Activated T-cell treated with anti-CD3 and anti-CD28 coated beads, Interleukin-2, amount 50 U/mL, for 24 hours (primary cell): ENCODE measurements at regions not wholly inside any gene's neighbourhood (a gene's known extent, or its start where the extent isn't known, plus 50 kb on each side); places are given as distances from the start of the nearest gene placed in this dataset.

ENCODE experiments used
- DNase-seq: peaks from one replicate; pipeline ENCODE4 v3.0.0-alpha.2; 2020
- H3K27ac Mint-ChIP-seq: 2 replicates; pipeline ENCODE4 v1.8.0; 2020; ENCODE audit warnings: mild to moderate bottlenecking, mixed read lengths
- H3K27me3 Mint-ChIP-seq: 2 replicates; pipeline ENCODE4 v1.8.0; 2020; ENCODE audit warnings: mixed read lengths
- H3K36me3 Mint-ChIP-seq: 2 replicates; pipeline ENCODE4 v1.8.0; 2020; ENCODE audit warnings: low read depth, mixed read lengths
- H3K4me1 Mint-ChIP-seq: 2 replicates; pipeline ENCODE4 v1.8.0; 2020; ENCODE audit warnings: low read depth, mixed read lengths
- H3K4me3 Mint-ChIP-seq: 2 replicates; pipeline ENCODE4 v1.8.0; 2020; ENCODE audit warnings: mild to moderate bottlenecking, moderate library complexity, mixed read lengths
- H3K9me3 Mint-ChIP-seq: 2 replicates; pipeline ENCODE4 v1.8.0; 2020; ENCODE audit warnings: mixed read lengths

- no peak overlapping the region for H3K4me3 Mint-ChIP-seq
- H3K4me1 Mint-ChIP-seq, result peaks cover 7% of the 10 kb centered on the region
- no peak for DNase-seq
These were observed 229.2 kb downstream of the PTTG2 start for GRCh38 chr4:38189445-38189844.

GRCh38 chr4:38190717-38191178 lies 230.6 kb downstream of the PTTG2 start:
- no peak overlapping the region for H3K27ac Mint-ChIP-seq
- DNase-seq, result no peak
- H3K4me3 Mint-ChIP-seq, result no peak overlapping the region
- H3K27me3 Mint-ChIP-seq, result peaks cover 5% of the 10 kb centered on the region
- H3K4me1 Mint-ChIP-seq, result peaks cover 7% of the 10 kb centered on the region
- no peaks in the 10 kb centered on the region for H3K9me3 Mint-ChIP-seq
- no peaks in the 10 kb centered on the region for H3K36me3 Mint-ChIP-seq

More at GRCh38 chr4:38189445-38189844, 229.2 kb downstream of the PTTG2 start:
- Mint-ChIP-seq H3K9me3 (no peaks in the 10 kb centered on the region), H3K27ac (no peak overlapping the region), H3K27me3 (peaks cover 5% of the 10 kb centered on the region), H3K36me3 (no peaks in the 10 kb centered on the region)

GRCh38 chr4:38192516-38192915 lies 232.3 kb downstream of the PTTG2 start:
- no peaks in the 10 kb centered on the region for H3K36me3 Mint-ChIP-seq
- H3K4me3 Mint-ChIP-seq, result no peak overlapping the region
- H3K9me3 Mint-ChIP-seq, result no peaks in the 10 kb centered on the region
- peaks cover 6% of the 10 kb centered on the region for H3K27me3 Mint-ChIP-seq
- peaks cover 7% of the 10 kb centered on the region for H3K4me1 Mint-ChIP-seq
- H3K27ac Mint-ChIP-seq, result no peak overlapping the region
- DNase-seq, result no peak

- no peak for DNase-seq
- peaks cover 7% of the 10 kb centered on the region for H3K4me1 Mint-ChIP-seq
- no peak overlapping the region for H3K27ac Mint-ChIP-seq
- no peaks in the 10 kb centered on the region for H3K36me3 Mint-ChIP-seq
- H3K9me3 Mint-ChIP-seq, result no peaks in the 10 kb centered on the region
- H3K27me3 Mint-ChIP-seq, result peaks cover 6% of the 10 kb centered on the region
- no peak overlapping the region for H3K4me3 Mint-ChIP-seq
These were observed 233.2 kb downstream of the PTTG2 start for GRCh38 chr4:38193236-38193863.

GRCh38 chr4:38194047-38194602 lies 233.9 kb downstream of the PTTG2 start:
- H3K36me3 Mint-ChIP-seq, result no peaks in the 10 kb centered on the region
- peaks cover 6% of the 10 kb centered on the region for H3K27me3 Mint-ChIP-seq
- no peak for DNase-seq
- no peaks in the 10 kb centered on the region for H3K9me3 Mint-ChIP-seq
- H3K4me1 Mint-ChIP-seq, result peaks cover 5% of the 10 kb centered on the region
- H3K4me3 Mint-ChIP-seq, result no peak overlapping the region
- no peak overlapping the region for H3K27ac Mint-ChIP-seq

GRCh38 chr4:38195486-38195885 lies 235.3 kb downstream of the PTTG2 start:
- H3K36me3 Mint-ChIP-seq, result no peaks in the 10 kb centered on the region
- no peaks in the 10 kb centered on the region for H3K9me3 Mint-ChIP-seq
- H3K27ac Mint-ChIP-seq, result no peak overlapping the region
- H3K27me3 Mint-ChIP-seq, result peaks cover 6% of the 10 kb centered on the region
- H3K4me3 Mint-ChIP-seq, result no peak overlapping the region
- DNase-seq, result no peak
- H3K4me1 Mint-ChIP-seq, result no peaks in the 10 kb centered on the region

- peaks cover 6% of the 10 kb centered on the region for H3K27me3 Mint-ChIP-seq
- H3K27ac Mint-ChIP-seq, result no peak overlapping the region
- H3K36me3 Mint-ChIP-seq, result no peaks in the 10 kb centered on the region
- no peak for DNase-seq
- no peak overlapping the region for H3K4me3 Mint-ChIP-seq
- no peaks in the 10 kb centered on the region for H3K4me1 Mint-ChIP-seq
- no peaks in the 10 kb centered on the region for H3K9me3 Mint-ChIP-seq
These were observed 235.7 kb downstream of the PTTG2 start for GRCh38 chr4:38195911-38196310.

- no peaks in the 10 kb centered on the region for H3K9me3 Mint-ChIP-seq
- no peaks in the 10 kb centered on the region for H3K27me3 Mint-ChIP-seq
- H3K4me3 Mint-ChIP-seq, result no peak overlapping the region
- no peaks in the 10 kb centered on the region for H3K4me1 Mint-ChIP-seq
- no peak for DNase-seq
- H3K27ac Mint-ChIP-seq, result no peak overlapping the region
- H3K36me3 Mint-ChIP-seq, result no peaks in the 10 kb centered on the region
These were observed 242.0 kb downstream of the PTTG2 start for GRCh38 chr4:38202242-38202641.

GRCh38 chr4:38203609-38204008 lies 243.4 kb downstream of the PTTG2 start:
- H3K36me3 Mint-ChIP-seq, result no peaks in the 10 kb centered on the region
- no peak for DNase-seq

GRCh38 chr4:38204339-38205035 lies 244.3 kb downstream of the PTTG2 start:
- Mint-ChIP-seq H3K27ac (no peak overlapping the region), H3K27me3 (no peaks in the 10 kb centered on the region)

More at GRCh38 chr4:38203609-38204008, 243.4 kb downstream of the PTTG2 start:
- no peaks in the 10 kb centered on the region for H3K4me1 Mint-ChIP-seq
- H3K9me3 Mint-ChIP-seq, result no peaks in the 10 kb centered on the region
- H3K27me3 Mint-ChIP-seq, result no peaks in the 10 kb centered on the region
- H3K27ac Mint-ChIP-seq, result no peak overlapping the region
- no peak overlapping the region for H3K4me3 Mint-ChIP-seq

GRCh38 chr4:38205261-38205660 lies 245.1 kb downstream of the PTTG2 start:
- Mint-ChIP-seq H3K27me3 (no peaks in the 10 kb centered on the region), H3K9me3 (no peaks in the 10 kb centered on the region), H3K4me1 (no peaks in the 10 kb centered on the region), H3K27ac (no peak overlapping the region), H3K4me3 (no peak overlapping the region), H3K36me3 (no peaks in the 10 kb centered on the region)
- DNase-seq, result no peak

More at GRCh38 chr4:38204339-38205035, 244.3 kb downstream of the PTTG2 start:
- H3K36me3 Mint-ChIP-seq, result no peaks in the 10 kb centered on the region
- H3K4me1 Mint-ChIP-seq, result no peaks in the 10 kb centered on the region
- no peak for DNase-seq
- H3K9me3 Mint-ChIP-seq, result no peaks in the 10 kb centered on the region
- no peak overlapping the region for H3K4me3 Mint-ChIP-seq

- H3K9me3 Mint-ChIP-seq, result no peaks in the 10 kb centered on the region
- no peak overlapping the region for H3K27ac Mint-ChIP-seq
- H3K4me1 Mint-ChIP-seq, result no peaks in the 10 kb centered on the region
- DNase-seq, result no peak
- H3K27me3 Mint-ChIP-seq, result no peaks in the 10 kb centered on the region
- H3K36me3 Mint-ChIP-seq, result no peaks in the 10 kb centered on the region
- no peak overlapping the region for H3K4me3 Mint-ChIP-seq
These were observed 246.9 kb downstream of the PTTG2 start for GRCh38 chr4:38207110-38207457.

GRCh38 chr4:38209654-38210053 lies 249.5 kb downstream of the PTTG2 start:
- DNase-seq, result no peak
- H3K4me3 Mint-ChIP-seq, result no peak overlapping the region
- no peak overlapping the region for H3K27ac Mint-ChIP-seq
- H3K4me1 Mint-ChIP-seq, result no peaks in the 10 kb centered on the region
- no peaks in the 10 kb centered on the region for H3K9me3 Mint-ChIP-seq
- no peaks in the 10 kb centered on the region for H3K36me3 Mint-ChIP-seq
- H3K27me3 Mint-ChIP-seq, result no peaks in the 10 kb centered on the region

GRCh38 chr4:38210396-38211114 lies 250.4 kb downstream of the PTTG2 start:
- H3K27me3 Mint-ChIP-seq, result no peaks in the 10 kb centered on the region
- H3K4me3 Mint-ChIP-seq, result no peak overlapping the region
- DNase-seq, result no peak
- peaks cover 3% of the 10 kb centered on the region for H3K9me3 Mint-ChIP-seq
- H3K36me3 Mint-ChIP-seq, result no peaks in the 10 kb centered on the region
- no peak overlapping the region for H3K27ac Mint-ChIP-seq
- H3K4me1 Mint-ChIP-seq, result no peaks in the 10 kb centered on the region

GRCh38 chr4:38211885-38212284 lies 251.7 kb downstream of the PTTG2 start:
- no peak for DNase-seq
- no peak overlapping the region for H3K27ac Mint-ChIP-seq
- no peaks in the 10 kb centered on the region for H3K4me1 Mint-ChIP-seq
- no peak overlapping the region for H3K4me3 Mint-ChIP-seq
- no peaks in the 10 kb centered on the region for H3K27me3 Mint-ChIP-seq
- no peaks in the 10 kb centered on the region for H3K36me3 Mint-ChIP-seq
- H3K9me3 Mint-ChIP-seq, result peaks cover 3% of the 10 kb centered on the region
